ENCODE measurements at regions not wholly inside any gene's neighbourhood (a gene's known extent, or its start where the extent isn't known, plus 50 kb on each side); places are given as distances from the start of the nearest gene placed in this dataset.

DNA sequence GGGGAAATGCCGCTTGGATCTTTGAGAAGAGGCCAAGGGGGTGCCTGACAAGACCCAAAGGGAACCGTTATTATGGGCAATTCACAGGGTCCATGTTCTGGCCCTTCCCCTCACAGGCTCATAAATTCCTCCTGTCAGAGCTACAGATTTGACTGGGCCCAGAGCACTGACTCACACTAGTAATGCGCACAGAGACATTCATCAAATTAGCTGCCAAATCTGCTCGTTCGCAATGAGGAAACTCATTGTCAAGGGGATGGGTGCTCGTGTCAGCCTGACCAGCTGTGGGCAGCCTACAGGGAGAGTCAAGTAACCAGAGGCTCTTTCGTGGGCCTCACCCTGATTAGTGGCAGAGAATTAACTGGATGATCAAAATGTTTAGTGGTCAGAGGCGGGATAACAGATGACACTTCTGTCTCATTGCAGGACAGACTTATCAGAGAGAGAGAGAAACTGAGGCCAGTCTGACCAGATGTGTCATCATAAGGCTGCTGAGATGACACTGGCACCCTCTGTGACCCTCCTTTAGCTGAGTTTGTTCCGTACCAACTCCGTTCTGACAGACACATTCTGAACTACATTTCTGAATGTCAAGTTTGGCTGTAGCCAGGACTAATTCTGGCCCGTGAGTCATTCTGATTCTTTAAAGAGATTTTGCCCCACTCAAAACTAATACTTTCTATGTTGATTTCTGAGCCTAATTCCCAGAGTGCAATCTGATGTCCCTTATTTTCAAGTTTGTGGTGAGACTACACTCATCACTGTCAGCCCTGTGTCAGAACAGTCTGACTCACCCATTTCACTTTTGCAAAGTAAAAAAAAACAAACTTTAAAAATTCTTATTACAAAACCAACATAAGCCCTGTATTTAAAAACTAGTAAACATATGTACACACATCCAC is 377.1 kb downstream of the ACTL7B start:
- TF ChIP-seq YY1 (IDR thresholded peaks at IDR 0.05) (no peak), NR2F2 (IDR thresholded peaks at IDR 0.05) (no peak), RXRA (IDR thresholded peaks at IDR 0.05) (no peak), TAF1 (conservative IDR thresholded peaks at IDR 0.05) (no peak), EGR1 (IDR thresholded peaks at IDR 0.05; ENCODE audit: low read depth in 2 of 2) (no peak), FOXA2 (IDR thresholded peaks at IDR 0.05) (no peak), RAD21 (IDR thresholded peaks at IDR 0.05) (no peak), GABPA (IDR thresholded peaks at IDR 0.05 in 1 of 2, conservative IDR thresholded peaks at IDR 0.05 in 1 of 2) (no peak), FOXA1 (IDR thresholded peaks at IDR 0.05) (no peak)
- TF ChIP-seq, protein P1, sequence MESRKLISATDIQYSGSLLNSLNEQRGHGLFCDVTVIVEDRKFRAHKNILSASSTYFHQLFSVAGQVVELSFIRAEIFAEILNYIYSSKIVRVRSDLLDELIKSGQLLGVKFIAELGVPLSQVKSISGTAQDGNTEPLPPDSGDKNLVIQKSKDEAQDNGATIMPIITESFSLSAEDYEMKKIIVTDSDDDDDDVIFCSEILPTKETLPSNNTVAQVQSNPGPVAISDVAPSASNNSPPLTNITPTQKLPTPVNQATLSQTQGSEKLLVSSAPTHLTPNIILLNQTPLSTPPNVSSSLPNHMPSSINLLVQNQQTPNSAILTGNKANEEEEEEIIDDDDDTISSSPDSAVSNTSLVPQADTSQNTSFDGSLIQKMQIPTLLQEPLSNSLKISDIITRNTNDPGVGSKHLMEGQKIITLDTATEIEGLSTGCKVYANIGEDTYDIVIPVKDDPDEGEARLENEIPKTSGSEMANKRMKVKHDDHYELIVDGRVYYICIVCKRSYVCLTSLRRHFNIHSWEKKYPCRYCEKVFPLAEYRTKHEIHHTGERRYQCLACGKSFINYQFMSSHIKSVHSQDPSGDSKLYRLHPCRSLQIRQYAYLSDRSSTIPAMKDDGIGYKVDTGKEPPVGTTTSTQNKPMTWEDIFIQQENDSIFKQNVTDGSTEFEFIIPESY (IDR thresholded peaks at IDR 0.05) = no peak
- TF ChIP-seq, protein P2, sequence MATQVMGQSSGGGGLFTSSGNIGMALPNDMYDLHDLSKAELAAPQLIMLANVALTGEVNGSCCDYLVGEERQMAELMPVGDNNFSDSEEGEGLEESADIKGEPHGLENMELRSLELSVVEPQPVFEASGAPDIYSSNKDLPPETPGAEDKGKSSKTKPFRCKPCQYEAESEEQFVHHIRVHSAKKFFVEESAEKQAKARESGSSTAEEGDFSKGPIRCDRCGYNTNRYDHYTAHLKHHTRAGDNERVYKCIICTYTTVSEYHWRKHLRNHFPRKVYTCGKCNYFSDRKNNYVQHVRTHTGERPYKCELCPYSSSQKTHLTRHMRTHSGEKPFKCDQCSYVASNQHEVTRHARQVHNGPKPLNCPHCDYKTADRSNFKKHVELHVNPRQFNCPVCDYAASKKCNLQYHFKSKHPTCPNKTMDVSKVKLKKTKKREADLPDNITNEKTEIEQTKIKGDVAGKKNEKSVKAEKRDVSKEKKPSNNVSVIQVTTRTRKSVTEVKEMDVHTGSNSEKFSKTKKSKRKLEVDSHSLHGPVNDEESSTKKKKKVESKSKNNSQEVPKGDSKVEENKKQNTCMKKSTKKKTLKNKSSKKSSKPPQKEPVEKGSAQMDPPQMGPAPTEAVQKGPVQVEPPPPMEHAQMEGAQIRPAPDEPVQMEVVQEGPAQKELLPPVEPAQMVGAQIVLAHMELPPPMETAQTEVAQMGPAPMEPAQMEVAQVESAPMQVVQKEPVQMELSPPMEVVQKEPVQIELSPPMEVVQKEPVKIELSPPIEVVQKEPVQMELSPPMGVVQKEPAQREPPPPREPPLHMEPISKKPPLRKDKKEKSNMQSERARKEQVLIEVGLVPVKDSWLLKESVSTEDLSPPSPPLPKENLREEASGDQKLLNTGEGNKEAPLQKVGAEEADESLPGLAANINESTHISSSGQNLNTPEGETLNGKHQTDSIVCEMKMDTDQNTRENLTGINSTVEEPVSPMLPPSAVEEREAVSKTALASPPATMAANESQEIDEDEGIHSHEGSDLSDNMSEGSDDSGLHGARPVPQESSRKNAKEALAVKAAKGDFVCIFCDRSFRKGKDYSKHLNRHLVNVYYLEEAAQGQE (IDR thresholded peaks at IDR 0.05) = no peak
- TF ChIP-seq, protein P3, sequence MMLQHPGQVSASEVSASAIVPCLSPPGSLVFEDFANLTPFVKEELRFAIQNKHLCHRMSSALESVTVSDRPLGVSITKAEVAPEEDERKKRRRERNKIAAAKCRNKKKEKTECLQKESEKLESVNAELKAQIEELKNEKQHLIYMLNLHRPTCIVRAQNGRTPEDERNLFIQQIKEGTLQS (IDR thresholded peaks at IDR 0.05) = no peak
- no peak overlapping the region for H3K4me3 ChIP-seq (ENCODE audit: low read depth in 1 of 3, low read length in 3 of 3)
- no peak for DNase-seq (ENCODE audit: low spot score)
- H3K4me1 ChIP-seq (ENCODE audit: control insufficient read depth in 4 of 4, insufficient read depth in 4 of 4, low read length in 3 of 4) = no peaks in the 10 kb centered on the region
- H3K9me3 ChIP-seq (ENCODE audit: control insufficient read depth in 4 of 4, low read length in 3 of 4) = no peaks in the 10 kb centered on the region
- H3K27ac ChIP-seq (ENCODE audit: low read depth in 1 of 2, low read length in 2 of 2) = no peak overlapping the region
- H3K9ac ChIP-seq (ENCODE audit: low read depth in 1 of 2, low read length in 2 of 2) = no peak overlapping the region
- peaks cover 0 to 5% (median 0%) of the 10 kb centered on the region in 4 donors for H3K27me3 ChIP-seq (ENCODE audit: control insufficient read depth in 4 of 4, insufficient read depth in 4 of 4, low read length in 3 of 4)
- 87% methylated on average over 11 of the region's 11 CpGs for WGBS
- no peaks in the 10 kb centered on the region for H3K36me3 ChIP-seq (ENCODE audit: control insufficient read depth in 4 of 4, insufficient read depth in 3 of 4, low read depth in 1 of 4, low read length in 3 of 4)

DNA sequence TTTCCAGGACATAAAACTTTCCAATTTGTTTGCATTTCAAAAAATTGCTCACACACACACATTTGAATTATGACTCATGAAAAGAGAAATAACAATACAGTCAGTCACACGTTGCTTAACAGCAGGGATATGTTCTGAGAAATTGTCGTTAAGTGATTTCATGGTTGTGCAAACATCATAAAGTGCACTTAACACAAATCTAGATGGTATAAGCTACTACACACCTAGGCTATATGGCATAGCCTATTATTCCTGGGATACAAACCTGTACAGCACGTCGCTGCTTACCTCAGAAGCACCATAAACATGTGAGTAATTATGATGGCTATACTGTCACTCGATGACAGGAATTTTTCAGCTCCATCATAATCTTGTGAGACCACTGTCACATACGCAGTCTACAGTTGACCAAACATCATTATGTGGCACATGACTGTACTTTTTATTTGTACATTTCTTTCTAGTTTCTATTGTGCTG is 378.2 kb downstream of the ACTL7B start:
- no peak overlapping the region for H3K27ac ChIP-seq (ENCODE audit: low read depth in 1 of 2, low read length in 2 of 2)
- no peaks in the 10 kb centered on the region for H3K4me1 ChIP-seq (ENCODE audit: control insufficient read depth in 4 of 4, insufficient read depth in 4 of 4, low read length in 3 of 4)
- WGBS = 80% methylated on average over 6 of the region's 6 CpGs
- no peak overlapping the region for H3K9ac ChIP-seq (ENCODE audit: low read depth in 1 of 2, low read length in 2 of 2)
- no peaks in the 10 kb centered on the region for H3K36me3 ChIP-seq (ENCODE audit: control insufficient read depth in 4 of 4, insufficient read depth in 3 of 4, low read depth in 1 of 4, low read length in 3 of 4)
- no peak overlapping the region for H3K4me3 ChIP-seq (ENCODE audit: low read depth in 1 of 3, low read length in 3 of 3)
- H3K9me3 ChIP-seq (ENCODE audit: control insufficient read depth in 4 of 4, low read length in 3 of 4) = no peaks in the 10 kb centered on the region
- no peak for DNase-seq (ENCODE audit: low spot score)
- H3K27me3 ChIP-seq (ENCODE audit: control insufficient read depth in 4 of 4, insufficient read depth in 4 of 4, low read length in 3 of 4) = peaks cover 0 to 5% (median 0%) of the 10 kb centered on the region in 4 donors
- TF ChIP-seq YY1 (IDR thresholded peaks at IDR 0.05) = no peak
- TF ChIP-seq GABPA (IDR thresholded peaks at IDR 0.05 in 1 of 2, conservative IDR thresholded peaks at IDR 0.05 in 1 of 2) = no peak
- no peak for TF ChIP-seq JUND (IDR thresholded peaks at IDR 0.05)
- TF ChIP-seq, protein P4, sequence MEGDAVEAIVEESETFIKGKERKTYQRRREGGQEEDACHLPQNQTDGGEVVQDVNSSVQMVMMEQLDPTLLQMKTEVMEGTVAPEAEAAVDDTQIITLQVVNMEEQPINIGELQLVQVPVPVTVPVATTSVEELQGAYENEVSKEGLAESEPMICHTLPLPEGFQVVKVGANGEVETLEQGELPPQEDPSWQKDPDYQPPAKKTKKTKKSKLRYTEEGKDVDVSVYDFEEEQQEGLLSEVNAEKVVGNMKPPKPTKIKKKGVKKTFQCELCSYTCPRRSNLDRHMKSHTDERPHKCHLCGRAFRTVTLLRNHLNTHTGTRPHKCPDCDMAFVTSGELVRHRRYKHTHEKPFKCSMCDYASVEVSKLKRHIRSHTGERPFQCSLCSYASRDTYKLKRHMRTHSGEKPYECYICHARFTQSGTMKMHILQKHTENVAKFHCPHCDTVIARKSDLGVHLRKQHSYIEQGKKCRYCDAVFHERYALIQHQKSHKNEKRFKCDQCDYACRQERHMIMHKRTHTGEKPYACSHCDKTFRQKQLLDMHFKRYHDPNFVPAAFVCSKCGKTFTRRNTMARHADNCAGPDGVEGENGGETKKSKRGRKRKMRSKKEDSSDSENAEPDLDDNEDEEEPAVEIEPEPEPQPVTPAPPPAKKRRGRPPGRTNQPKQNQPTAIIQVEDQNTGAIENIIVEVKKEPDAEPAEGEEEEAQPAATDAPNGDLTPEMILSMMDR (IDR thresholded peaks at IDR 0.05; ENCODE audit: low read depth, low read length, missing input control) = no peak
- no peak for TF ChIP-seq RXRA (IDR thresholded peaks at IDR 0.05)
- TF ChIP-seq RAD21 (IDR thresholded peaks at IDR 0.05) = no peak
- TF ChIP-seq SP1 (IDR thresholded peaks at IDR 0.05) = no peak
- TF ChIP-seq FOXA2 (IDR thresholded peaks at IDR 0.05) = no peak
- TF ChIP-seq, protein P2 (IDR thresholded peaks at IDR 0.05) = no peak
- TF ChIP-seq, protein P1 (IDR thresholded peaks at IDR 0.05) = no peak
- TF ChIP-seq HNF4G (IDR thresholded peaks at IDR 0.05) = no peak
- TF ChIP-seq FOXA1 (IDR thresholded peaks at IDR 0.05) = no peak
